ENCODE measurements at regions not wholly inside any gene's neighbourhood (a gene's known extent, or its start where the extent isn't known, plus 50 kb on each side); places are given as distances from the start of the nearest gene placed in this dataset.
"Not testable (repeated sequence)": the region's sequence is repeated elsewhere in the genome, so short reads cannot be mapped to it uniquely, and the experiment has no call there.

GRCh38 chr16:88276123-88276588 is 106.6 kb upstream of the ZNF469 start:
- not testable (repeated sequence) for H3K27ac Mint-ChIP-seq; H3K4me1 Mint-ChIP-seq; H2BK20ac ChIP-seq (ENCODE audit: low read depth, low read length, poor library complexity, severe bottlenecking); H3K79me1 ChIP-seq (ENCODE audit: insufficient read depth, low read depth, low read length, poor library complexity, severe bottlenecking); H2BK12ac ChIP-seq (ENCODE audit: insufficient read length, low read depth, low read length); H3K9me3 ChIP-seq (ENCODE audit: control insufficient read depth, low read depth, low read length); H4K91ac ChIP-seq (ENCODE audit: insufficient read length, low read depth, low read length); H2BK120ac ChIP-seq (ENCODE audit: low read depth, low read length, poor library complexity, severe bottlenecking); H2BK15ac ChIP-seq (ENCODE audit: low read depth, low read length); H3K23ac ChIP-seq (ENCODE audit: insufficient read length, low read depth, low read length); H2AFZ ChIP-seq (ENCODE audit: low read length); H3K27ac ChIP-seq (ENCODE audit: insufficient read length, low read depth, low read length); H2BK5ac ChIP-seq (ENCODE audit: insufficient read length, low read length); H4K20me1 ChIP-seq (ENCODE audit: control insufficient read depth, insufficient read depth, insufficient read length); H2AK5ac ChIP-seq (ENCODE audit: insufficient read length, low read length); H3K23me2 ChIP-seq (ENCODE audit: insufficient read length, low read depth, low read length, poor library complexity, severe bottlenecking); H3K27me3 Mint-ChIP-seq (ENCODE audit: low read depth); DNase-seq; H3T11ph ChIP-seq (ENCODE audit: low read length); H4K5ac ChIP-seq (ENCODE audit: insufficient read length, low read depth, low read length); H3K4me1 ChIP-seq (ENCODE audit: insufficient read depth, low read length); H4K8ac ChIP-seq (replicated peaks; ENCODE audit: insufficient read length, low read depth, low read length); H3K9ac ChIP-seq (ENCODE audit: extremely low read depth, insufficient read length, low read length); H3K36me3 Mint-ChIP-seq (ENCODE audit: insufficient read depth in 1 of 3, low read depth in 3 of 3); H3K4me3 Mint-ChIP-seq; H3K4ac ChIP-seq (ENCODE audit: low read depth, low read length); H3K56ac ChIP-seq (ENCODE audit: insufficient read length, low read depth, low read length); H3K14ac ChIP-seq (ENCODE audit: insufficient read depth, low read length); H3K18ac ChIP-seq (ENCODE audit: insufficient read length, low read depth, low read length); H3K4me2 ChIP-seq (ENCODE audit: insufficient read depth, insufficient read length, low read length); H3K27me3 ChIP-seq (ENCODE audit: insufficient read depth, low read length); H3K79me2 ChIP-seq (ENCODE audit: insufficient read depth, low read length)
- peaks cover 14 to 18% of the 10 kb centered on the region in 2 experiments; a peak in 4 of 5 replicates for H3K9me3 Mint-ChIP-seq
- no CpG with 5 or more reads among the region's 13 CpGs for WGBS (ENCODE audit: extremely low coverage, insufficient read length, low lambda C conversion rate)

All from H9 (cell line).